ENCODE measurements at regions not wholly inside any gene's neighbourhood (a gene's known extent, or its start where the extent isn't known, plus 50 kb on each side); places are given as distances from the start of the nearest gene placed in this dataset.
A peak's percentile ranks its signal among the peaks of the same experiment; 100 is the strongest.
"Not testable (repeated sequence)": the region's sequence is repeated elsewhere in the genome, so short reads cannot be mapped to it uniquely, and the experiment has no call there.

GRCh38 chr6:50899306-50899870, 80.7 kb downstream of the TFAP2B start:
- DNase-seq (ENCODE audit: low read depth): peak; percentile 10

- no peak for DNase-seq (ENCODE audit: low read depth)
Observed at GRCh38 chr6:50902260-50902659, 83.6 kb downstream of the TFAP2B start.

GRCh38 chr6:50905297-50905696, 86.6 kb downstream of the TFAP2B start:
- no peak for DNase-seq (ENCODE audit: low read depth)

GRCh38 chr6:50907565-50907964, 88.9 kb downstream of the TFAP2B start:
- no peak for DNase-seq (ENCODE audit: low read depth)

GRCh38 chr6:50913105-50913770, 94.6 kb downstream of the TFAP2B start:
- DNase-seq (ENCODE audit: low read depth): no peak

- DNase-seq (ENCODE audit: low read depth): not testable (repeated sequence)
Observed at GRCh38 chr6:50921378-50921777, 102.7 kb downstream of the TFAP2B start.

- no peak for DNase-seq (ENCODE audit: low read depth)
Observed at GRCh38 chr6:50921968-50922367, 103.3 kb downstream of the TFAP2B start.

- no peak for DNase-seq (ENCODE audit: low read depth)
Observed at GRCh38 chr6:50922579-50923525, 104.2 kb downstream of the TFAP2B start.

- DNase-seq (ENCODE audit: low read depth): no peak
Observed at GRCh38 chr6:50924758-50925157, 106.1 kb downstream of the TFAP2B start.

GRCh38 chr6:50925548-50925947, 106.9 kb downstream of the TFAP2B start:
- DNase-seq (ENCODE audit: low read depth): no peak

- no peak for DNase-seq (ENCODE audit: low read depth)
Observed at GRCh38 chr6:50925981-50926380, 107.3 kb downstream of the TFAP2B start.

GRCh38 chr6:50927800-50928199, 109.1 kb downstream of the TFAP2B start:
- DNase-seq (ENCODE audit: low read depth): no peak

- no peak for DNase-seq (ENCODE audit: low read depth)
Observed at GRCh38 chr6:50929323-50929722, 110.7 kb downstream of the TFAP2B start.

GRCh38 chr6:50935442-50935841, 116.8 kb downstream of the TFAP2B start:
- no peak for DNase-seq (ENCODE audit: low read depth)

- no peak for DNase-seq (ENCODE audit: low read depth)
Observed at GRCh38 chr6:50936277-50936681, 117.6 kb downstream of the TFAP2B start.

- DNase-seq (ENCODE audit: low read depth): no peak
Observed at GRCh38 chr6:50939931-50940330, 121.3 kb downstream of the TFAP2B start.

GRCh38 chr6:50945789-50946188, 127.1 kb downstream of the TFAP2B start:
- no peak for DNase-seq (ENCODE audit: low read depth)

GRCh38 chr6:50952092-50952907, 133.6 kb downstream of the TFAP2B start:
- DNase-seq (ENCODE audit: low read depth): no peak

- no peak for DNase-seq (ENCODE audit: low read depth)
Observed at GRCh38 chr6:50956014-50956413, 137.3 kb downstream of the TFAP2B start.

GRCh38 chr6:50958148-50958697, 139.6 kb downstream of the TFAP2B start:
- DNase-seq (ENCODE audit: low read depth): no peak

GRCh38 chr6:50959081-50959641, 140.5 kb downstream of the TFAP2B start:
- no peak for DNase-seq (ENCODE audit: low read depth)
